ENCODE measurements at regions not wholly inside any gene's neighbourhood (a gene's known extent, or its start where the extent isn't known, plus 50 kb on each side); places are given as distances from the start of the nearest gene placed in this dataset.

- TF ChIP-seq CTCF (IDR thresholded peaks at IDR 0.05): no peak
- no peak for TF ChIP-seq POLR2A (IDR thresholded peaks at IDR 0.05)
These were observed 207.6 kb upstream of the SLC10A2 start for GRCh38 chr13:103273825-103274224.
